ENCODE measurements at regions not wholly inside any gene's neighbourhood (a gene's known extent, or its start where the extent isn't known, plus 50 kb on each side); places are given as distances from the start of the nearest gene placed in this dataset.

- TF ChIP-seq CTCF (conservative IDR thresholded peaks at IDR 0.05) = no peak
- TF ChIP-seq ZFX (IDR thresholded peaks at IDR 0.05) = no peak
Measured at GRCh38 chr16:86062271-86062965, 163.5 kb downstream of the IRF8 start.

All from C4-2B (cell line).